ENCODE measurements at regions not wholly inside any gene's neighbourhood (a gene's known extent, or its start where the extent isn't known, plus 50 kb on each side); places are given as distances from the start of the nearest gene placed in this dataset.
A peak's percentile ranks its signal among the peaks of the same experiment; 100 is the strongest.

DNA sequence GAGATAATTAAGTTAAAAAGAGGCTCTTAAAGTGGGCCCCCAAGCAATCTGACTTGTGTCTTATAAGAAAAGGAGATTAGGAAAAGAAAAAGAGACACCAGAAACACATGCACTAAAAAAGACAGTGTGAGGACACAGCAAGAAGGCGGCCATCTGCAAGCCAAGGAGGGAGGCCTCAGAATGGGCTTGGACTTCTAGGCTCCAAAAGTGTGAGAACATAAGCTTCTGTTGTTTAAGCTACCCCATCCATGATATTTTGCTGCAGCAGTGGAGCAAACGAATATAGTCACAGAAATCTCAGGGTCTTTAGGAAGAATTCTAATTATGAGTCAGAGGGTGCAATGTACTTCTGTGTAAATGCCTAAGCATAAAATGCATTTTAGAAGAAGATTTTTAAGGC lies 399.3 kb upstream of the MMADHC start:
- no peak for DNase-seq

GRCh38 chr2:149984311-149984710 lies 396.7 kb upstream of the MMADHC start:
- no peak for DNase-seq

GRCh38 chr2:149972066-149972465 lies 384.5 kb upstream of the MMADHC start:
- DNase-seq: peak; percentile 18

GRCh38 chr2:149954981-149955600 lies 367.5 kb upstream of the MMADHC start:
- no peak for DNase-seq

DNA sequence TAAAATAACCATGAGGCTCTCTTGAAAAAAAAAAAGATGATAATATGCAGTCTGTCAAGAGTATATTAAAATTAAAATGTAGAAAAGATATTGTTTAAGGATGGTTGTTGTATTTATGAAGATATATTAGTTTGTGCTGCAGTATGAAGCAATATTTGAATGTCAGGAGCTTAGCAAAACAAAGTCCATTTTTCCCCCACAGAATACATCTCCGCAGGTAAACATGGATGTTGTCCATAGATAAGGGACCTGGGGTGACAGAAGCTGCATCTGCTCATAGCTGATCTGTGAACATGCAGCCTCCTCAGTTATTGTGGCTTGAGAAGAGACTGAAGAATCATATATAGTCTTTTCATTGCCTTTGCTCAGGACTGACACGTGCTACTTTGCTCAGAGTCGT lies 366.1 kb upstream of the MMADHC start:
- no peak for DNase-seq

GRCh38 chr2:149931486-149931885 lies 343.9 kb upstream of the MMADHC start:
- no peak for DNase-seq

DNA sequence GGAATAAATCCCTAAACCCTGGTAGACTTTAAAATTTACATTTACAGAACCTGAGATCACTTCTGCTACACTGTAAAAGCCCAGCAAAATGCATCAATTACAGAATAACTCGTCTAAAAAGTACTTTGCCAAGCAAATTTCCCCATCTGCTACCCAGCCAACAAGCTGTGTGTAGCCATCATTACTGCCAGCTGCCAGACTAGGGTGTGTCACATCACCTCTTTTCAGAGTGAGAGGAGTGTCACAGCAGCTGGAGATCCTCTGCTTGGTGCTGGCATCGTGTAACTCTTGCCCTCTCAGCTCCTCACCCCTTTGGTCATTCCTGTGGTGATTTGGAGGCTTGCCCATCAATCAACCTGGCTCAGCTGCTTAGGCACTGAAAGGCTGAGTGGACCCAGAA lies 340.4 kb upstream of the MMADHC start:
- no peak for DNase-seq

DNA sequence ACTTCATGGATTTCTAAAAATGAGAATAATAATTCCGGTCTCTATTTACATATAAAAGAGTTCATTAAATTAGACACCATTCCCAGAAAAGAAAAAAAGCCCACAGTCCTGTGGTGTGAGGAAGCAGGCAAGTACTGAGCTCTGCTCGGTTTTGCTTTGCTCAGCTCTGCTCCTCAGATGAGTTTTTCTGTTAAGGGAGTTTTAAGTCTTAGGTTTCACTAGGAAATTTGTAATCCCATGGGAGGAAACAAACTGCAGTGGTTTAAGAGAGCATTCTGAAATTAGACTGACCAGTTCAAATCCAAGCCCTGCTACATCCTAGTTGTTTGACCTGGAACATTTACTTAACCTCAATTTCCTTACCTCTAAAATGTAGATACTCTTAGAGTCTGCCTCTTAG lies 338.6 kb upstream of the MMADHC start:
- DNase-seq: no peak

DNA sequence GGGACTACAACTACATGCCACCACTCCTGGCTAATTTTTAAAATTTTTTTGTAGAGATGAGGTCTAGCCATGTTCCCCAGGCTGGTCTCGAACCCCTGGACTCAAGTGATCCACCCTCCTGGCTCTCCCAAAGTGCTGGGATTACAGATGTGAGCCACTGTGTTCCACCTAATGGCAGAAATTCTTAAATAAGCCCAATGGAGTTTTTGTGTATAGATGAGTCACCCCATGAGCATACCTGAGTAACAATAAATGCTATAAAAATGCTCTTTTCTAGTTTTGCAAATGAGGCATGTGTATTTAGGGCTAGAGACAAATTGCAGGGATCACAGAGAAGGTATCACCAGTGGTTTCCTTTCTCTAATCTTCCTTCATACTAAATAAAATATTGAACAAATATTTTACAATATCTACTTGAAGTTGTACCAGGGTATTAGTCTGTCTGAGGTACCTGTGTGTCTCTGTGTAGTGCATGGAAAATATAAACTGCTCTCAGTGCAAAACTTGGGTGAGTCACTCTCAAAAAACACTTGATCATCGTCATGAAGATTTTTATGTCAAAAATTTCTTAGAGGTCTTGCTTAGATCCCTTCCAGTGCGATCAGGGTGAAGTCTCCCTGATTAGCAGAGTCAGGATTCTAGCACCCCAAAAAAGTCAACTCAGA lies 337.1 kb upstream of the MMADHC start:
- no peak for DNase-seq

GRCh38 chr2:149924028-149924427 lies 336.5 kb upstream of the MMADHC start:
- peak; percentile 62 for DNase-seq

DNA sequence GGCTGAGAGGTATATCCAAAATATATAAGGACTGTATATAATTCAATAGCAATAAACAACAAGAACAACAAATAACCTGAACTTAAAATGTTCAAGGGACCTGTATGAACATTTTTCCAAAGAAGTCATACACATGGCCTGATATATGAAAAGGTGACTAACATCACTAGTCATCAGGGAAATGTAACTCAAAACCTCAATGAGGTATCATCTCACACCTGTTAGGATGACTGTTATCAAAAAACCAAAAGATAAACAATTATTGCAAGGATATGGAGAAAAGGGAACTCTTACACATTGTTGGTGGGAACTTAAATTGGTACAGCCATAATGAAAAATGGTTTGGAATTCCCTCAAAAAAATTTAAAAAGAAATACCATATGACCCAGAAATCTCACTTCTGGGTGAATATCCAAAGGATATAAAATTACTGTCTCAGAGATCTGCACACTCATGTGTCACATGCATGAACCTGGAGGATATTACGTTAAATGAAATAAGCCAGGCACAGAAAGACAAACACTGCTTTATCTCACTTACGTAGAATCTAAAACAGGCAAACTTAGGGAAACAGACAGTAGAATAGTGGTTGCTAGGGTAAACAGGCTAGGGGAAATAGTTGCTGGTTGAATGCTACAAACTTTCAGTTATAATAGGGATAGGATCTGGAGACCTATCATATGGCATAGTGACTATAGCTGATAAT lies 334.5 kb upstream of the MMADHC start:
- DNase-seq: no peak

- no peak for DNase-seq
These were observed 332.8 kb upstream of the MMADHC start for GRCh38 chr2:149920389-149920788.

- DNase-seq: no peak
These were observed 327.6 kb upstream of the MMADHC start for GRCh38 chr2:149915151-149915550.

DNA sequence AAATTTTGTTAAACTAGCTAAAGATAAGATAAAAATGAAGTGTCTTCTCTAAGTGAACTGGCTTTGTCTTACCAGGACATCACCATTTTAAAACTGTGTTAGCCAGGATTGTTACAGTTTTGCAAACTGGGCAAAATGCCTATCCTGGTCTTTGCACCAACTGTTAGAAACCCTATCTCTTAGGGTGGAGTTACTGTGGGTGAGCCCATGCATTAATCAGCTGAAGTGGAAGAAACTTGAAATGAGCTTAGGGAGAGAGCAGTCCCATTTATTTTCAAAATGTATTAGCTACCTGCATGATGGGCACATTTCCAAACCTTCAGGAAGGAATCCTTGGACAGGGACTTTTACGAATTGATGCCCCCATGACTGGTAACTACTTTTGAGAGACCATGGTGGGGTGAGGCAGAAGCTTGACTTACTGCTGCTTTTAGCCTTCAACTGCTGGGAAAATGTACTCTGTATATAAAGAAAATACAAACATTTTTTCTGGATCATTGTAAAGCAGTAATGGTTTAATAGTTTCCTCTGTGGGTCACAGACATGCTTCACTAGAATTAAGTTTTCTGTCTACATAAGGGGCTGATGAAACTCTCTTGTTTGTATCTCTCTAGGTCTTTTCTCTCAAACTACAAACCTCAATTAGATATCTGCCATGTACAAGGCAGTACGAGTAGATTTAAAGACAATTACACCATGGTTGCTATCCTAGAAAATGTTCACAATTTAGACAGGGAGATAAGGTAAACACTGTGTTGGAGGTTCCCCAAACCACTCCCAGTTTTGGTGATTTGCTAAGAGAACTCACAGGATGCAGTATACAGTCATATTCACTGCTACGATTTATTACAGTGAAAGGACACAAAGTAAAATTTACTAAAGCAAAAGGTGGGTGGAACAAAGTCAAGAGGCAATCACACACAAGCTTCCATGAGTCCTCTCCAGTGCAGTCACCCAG lies 321.4 kb upstream of the MMADHC start:
- DNase-seq: peak; percentile 26

- no peak for DNase-seq
These were observed 319.3 kb upstream of the MMADHC start for GRCh38 chr2:149906886-149907285.

DNA sequence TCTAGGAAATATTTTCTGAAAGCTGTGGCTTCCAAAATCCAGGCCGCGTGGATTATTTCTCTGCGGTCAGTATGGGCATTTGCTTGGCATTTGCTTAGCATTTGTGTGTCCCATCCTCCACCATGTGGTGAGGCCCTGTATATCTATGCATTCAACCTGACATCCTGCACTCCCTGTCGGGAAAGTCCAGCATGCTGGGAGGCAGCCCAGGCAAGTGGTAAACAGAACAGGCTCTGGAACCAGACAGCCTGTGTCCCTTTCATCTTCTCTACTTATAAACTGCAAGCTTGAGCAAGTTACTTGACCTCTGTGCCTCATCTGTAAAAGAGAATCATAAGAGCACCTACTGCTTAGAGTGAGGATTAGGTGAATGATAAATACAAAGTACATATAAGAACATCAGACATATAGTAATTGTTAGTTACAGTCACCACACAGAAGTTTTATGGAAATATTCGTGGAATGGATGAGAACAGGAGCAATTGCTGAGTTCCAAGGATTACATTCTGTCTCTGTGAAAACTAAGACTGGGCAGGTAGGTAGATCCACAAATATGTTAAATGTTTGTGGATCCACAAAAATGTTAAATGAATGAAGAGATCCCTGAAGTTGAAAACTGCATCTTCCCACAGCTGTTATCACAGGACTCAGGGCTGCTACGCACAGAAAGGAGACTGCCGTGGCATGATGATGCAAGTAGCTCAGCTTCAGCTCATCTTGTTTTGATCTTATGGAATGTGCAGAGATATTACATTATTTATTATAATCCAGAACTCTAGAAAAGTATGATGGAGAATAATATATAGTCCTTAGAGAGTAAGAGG lies 317.0 kb upstream of the MMADHC start:
- no peak for DNase-seq

DNA sequence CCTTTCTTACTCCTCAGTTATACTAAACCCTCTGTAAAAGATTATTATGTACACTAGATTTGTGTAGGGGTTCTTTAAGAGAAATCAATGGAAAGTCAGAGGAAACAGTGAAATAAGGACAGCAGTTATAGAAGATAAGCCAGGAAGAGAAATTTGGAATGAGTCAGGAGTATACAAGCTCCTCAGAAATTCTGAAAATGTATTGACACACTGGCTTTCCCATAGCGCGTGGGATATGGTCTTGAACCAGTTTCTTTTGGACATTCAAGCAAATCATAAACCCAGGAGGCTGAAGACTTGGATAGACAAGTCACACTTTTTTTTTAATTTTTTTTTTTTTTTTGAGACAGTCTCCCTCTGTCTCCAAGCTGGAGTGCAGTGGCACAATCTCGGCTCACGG lies 316.1 kb upstream of the MMADHC start:
- no peak for DNase-seq

DNA sequence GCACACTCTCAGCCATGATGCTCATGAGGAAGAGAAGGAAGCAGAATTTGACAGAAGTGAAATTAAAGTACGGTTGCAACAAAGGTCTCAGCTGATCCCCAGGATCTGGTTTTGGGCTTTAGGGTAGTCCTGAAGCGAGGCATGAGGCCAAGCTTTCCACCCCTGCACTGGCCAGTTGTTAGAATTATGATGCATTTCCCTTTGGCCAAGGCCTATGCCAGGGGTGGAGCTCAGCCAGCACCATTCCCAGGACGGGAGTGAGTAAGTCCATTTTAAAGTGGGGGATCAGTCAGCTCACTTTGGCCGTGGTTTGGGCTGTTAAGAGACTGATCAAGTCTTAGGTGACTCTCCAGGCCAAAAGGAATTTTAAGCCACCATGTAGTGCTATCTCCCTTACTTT lies 314.5 kb upstream of the MMADHC start:
- peak; percentile 38 for DNase-seq

DNA sequence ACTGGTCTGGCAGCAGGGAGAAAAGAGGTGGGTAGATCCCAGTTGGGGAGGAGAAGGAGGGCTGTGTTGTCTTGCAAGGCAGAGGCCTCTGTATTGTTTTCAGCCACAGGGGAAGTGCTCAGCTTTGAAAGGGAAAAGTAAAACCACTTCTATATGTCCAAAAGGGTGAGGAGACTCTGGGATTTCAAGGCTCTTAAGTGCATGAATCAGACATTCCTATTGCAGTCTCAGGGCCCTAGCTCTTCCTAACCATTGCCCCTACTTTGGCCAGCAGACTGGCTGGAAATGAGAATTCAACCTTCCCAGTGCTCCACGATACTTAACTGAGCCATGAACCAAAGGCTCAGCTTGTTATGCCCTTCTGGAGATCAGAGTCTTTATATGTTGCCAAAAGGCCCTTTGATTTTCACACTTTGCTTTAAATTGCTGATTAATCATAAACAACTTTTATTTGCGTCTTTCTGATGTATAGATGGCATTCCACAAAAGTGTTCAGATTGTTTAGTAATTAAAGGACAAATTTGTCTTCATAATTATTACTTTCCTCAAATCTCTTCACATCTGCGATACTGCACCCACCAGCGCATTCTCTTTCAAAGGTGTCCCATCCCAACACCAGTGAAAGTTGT lies 313.8 kb upstream of the MMADHC start:
- DNase-seq: no peak

DNA sequence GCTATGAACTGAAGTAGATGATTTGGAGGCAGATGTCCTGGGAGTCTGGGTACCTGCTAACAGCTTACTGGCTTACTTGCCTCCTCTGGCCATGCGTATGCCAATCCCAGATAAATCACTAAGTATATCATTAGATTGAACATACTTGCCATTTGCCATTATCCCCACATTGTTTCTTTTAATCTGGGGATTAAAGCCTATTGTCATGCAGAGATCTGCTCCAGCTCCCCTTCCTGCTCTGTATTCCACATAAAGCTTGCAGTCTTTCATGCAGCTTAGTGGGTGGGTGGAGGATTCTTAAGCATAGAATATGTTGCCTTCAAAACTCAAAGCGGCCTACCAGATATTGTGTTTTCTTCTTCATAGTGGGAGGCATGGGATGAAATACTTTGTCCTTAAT lies 311.8 kb upstream of the MMADHC start:
- DNase-seq: no peak

GRCh38 chr2:149894760-149895159 lies 307.2 kb upstream of the MMADHC start:
- peak; percentile 76 for DNase-seq

- DNase-seq: no peak
These were observed 306.7 kb upstream of the MMADHC start for GRCh38 chr2:149894226-149894625.

All from fibroblast of skin of right quadriceps (primary cell).